Hepatocyte (in vitro differentiated cells): ENCODE measurements at regions not wholly inside any gene's neighbourhood (a gene's known extent, or its start where the extent isn't known, plus 50 kb on each side); places are given as distances from the start of the nearest gene placed in this dataset.

Experiments used
- DNase-seq: peaks from one replicate; pipeline ENCODE4 v3.0.0-alpha.2; 2016; ENCODE audit warnings: low spot score
- H2AFZ ChIP-seq: fragments of 200-600 bp; sonication (generic); 2 replicates; pipeline ENCODE4 v1.6.0; 2016; ENCODE audit warnings: antibody characterized with exemption, mild to moderate bottlenecking
- H3K27ac ChIP-seq: fragments of 200-600 bp; sonication (generic); 2 replicates; pipeline ENCODE4 v1.5.1; 2016; ENCODE audit warnings: mild to moderate bottlenecking
- H3K27me3 ChIP-seq: fragments of 200-600 bp; sonication (generic); 2 replicates; pipeline ENCODE4 v1.6.1; 2016
- H3K36me3 ChIP-seq: fragments of 200-600 bp; sonication (generic); replicated peaks from 2 replicates; pipeline ENCODE4 v1.5.1; 2016; ENCODE audit warnings: low read depth; ENCODE audit not compliant: insufficient read depth
- H3K4me1 ChIP-seq: fragments of 200-600 bp; sonication (generic); 2 replicates; pipeline ENCODE4 v1.5.1; 2016; ENCODE audit warnings: mild to moderate bottlenecking, moderate library complexity; ENCODE audit not compliant: insufficient read depth
- H3K4me2 ChIP-seq: fragments of 200-600 bp; sonication (generic); 2 replicates; pipeline ENCODE4 v1.6.0; 2016
- H3K4me3 ChIP-seq: fragments of 200-600 bp; sonication (generic); 2 replicates; pipeline ENCODE4 v1.5.1; 2016; ENCODE audit warnings: mild to moderate bottlenecking
- H3K79me2 ChIP-seq: fragments of 200-600 bp; sonication (generic); 2 replicates; pipeline ENCODE4 v1.6.0; 2017; ENCODE audit warnings: mild to moderate bottlenecking
- H3K9me2 ChIP-seq: fragments of 200-600 bp; sonication (generic); replicated peaks from 2 replicates; pipeline ENCODE4 v1.6.0; 2017; ENCODE audit warnings: mild to moderate bottlenecking; ENCODE audit not compliant: insufficient read depth
- H3K9me3 ChIP-seq: fragments of 200-600 bp; sonication (generic); 2 replicates; pipeline ENCODE4 v1.5.1; 2016; ENCODE audit warnings: low read depth, mild to moderate bottlenecking
- H4K20me1 ChIP-seq: fragments of 200-600 bp; sonication (generic); 2 replicates; pipeline ENCODE4 v1.6.0; 2016; ENCODE audit warnings: mild to moderate bottlenecking; ENCODE audit not compliant: insufficient read depth, poor library complexity, severe bottlenecking
- CTCF ChIP-seq: fragments of 200-600 bp; sonication (generic); IDR thresholded peaks from 2 replicates; pipeline ENCODE4 v1.5.1; 2016; ENCODE audit warnings: antibody characterized with exemption, mild to moderate bottlenecking; ENCODE audit not compliant: poor library complexity
- EZH2 ChIP-seq: fragments of 200-600 bp; sonication (generic); IDR thresholded peaks from 2 replicates; pipeline ENCODE4 v1.6.1; 2016; ENCODE audit warnings: antibody characterized with exemption, mild to moderate bottlenecking, borderline replicate concordance
- EZH2phosphoT487 ChIP-seq: fragments of 200-600 bp; sonication (generic); IDR thresholded peaks from one replicate; pipeline ENCODE4 v1.6.1; 2018; ENCODE audit warnings: antibody characterized with exemption, mild to moderate bottlenecking, low read depth, moderate library complexity; ENCODE audit not compliant: unreplicated experiment, severe bottlenecking
- WGBS: methylation state at CpG from one replicate; pipeline ENCODE4 v1.1.6; 2016; ENCODE audit warnings: low lambda C conversion rate; ENCODE audit errors: missing lambda C conversion rate; 5-methylcytosine and 5-hydroxymethylcytosine counted together

- H3K36me3 ChIP-seq = no peaks in the 10 kb centered on the region
- no peaks in the 10 kb centered on the region for H3K4me1 ChIP-seq
- no peak overlapping the region for H3K4me3 ChIP-seq
- no peak for DNase-seq
- H3K4me2 ChIP-seq = no peak overlapping the region
- H3K27ac ChIP-seq = no peak overlapping the region
- no peaks in the 10 kb centered on the region for H3K9me3 ChIP-seq
- 69% methylated on average over 2 of the region's 2 CpGs for WGBS
- H2AFZ ChIP-seq = no peak overlapping the region
- no peaks in the 10 kb centered on the region for H3K79me2 ChIP-seq
- no peaks in the 10 kb centered on the region for H4K20me1 ChIP-seq
- no peaks in the 10 kb centered on the region for H3K9me2 ChIP-seq
- H3K27me3 ChIP-seq = no peaks in the 10 kb centered on the region
- no peak for TF ChIP-seq EZH2
- TF ChIP-seq EZH2phosphoT487 = no peak
- TF ChIP-seq CTCF = no peak
These were observed 212.9 kb downstream of the TEX13C start for GRCh38 chrX:125532411-125533089.

DNA sequence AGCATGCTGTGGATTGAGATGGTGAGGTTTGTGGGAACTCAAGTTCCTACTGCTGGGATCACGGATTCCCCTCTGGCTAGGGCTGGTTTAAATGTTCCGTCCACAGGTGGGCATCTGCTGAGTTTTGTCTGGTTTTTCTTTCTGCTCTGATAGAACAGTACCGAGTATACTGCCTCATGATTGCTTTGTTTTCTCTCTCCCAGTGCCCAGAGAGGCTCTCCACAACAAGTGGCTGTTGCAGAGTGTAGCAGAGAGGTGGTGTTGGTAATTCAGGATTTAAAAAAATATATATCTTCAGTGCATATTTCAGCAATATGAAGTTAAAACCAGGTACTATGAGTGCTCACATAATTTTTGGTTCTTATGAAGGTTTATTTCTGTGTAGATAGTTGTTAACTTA lies 213.7 kb downstream of the TEX13C start:
- H3K9me3 ChIP-seq = no peaks in the 10 kb centered on the region
- H3K4me1 ChIP-seq = no peaks in the 10 kb centered on the region
- 64% methylated on average over 3 of the region's 3 CpGs for WGBS
- H2AFZ ChIP-seq = no peak overlapping the region
- DNase-seq = no peak
- no peaks in the 10 kb centered on the region for H3K27me3 ChIP-seq
- TF ChIP-seq EZH2 (no peak), EZH2phosphoT487 (no peak), CTCF (no peak)
- H4K20me1 ChIP-seq = no peaks in the 10 kb centered on the region
- H3K27ac ChIP-seq = no peak overlapping the region
- H3K4me2 ChIP-seq = no peak overlapping the region
- H3K4me3 ChIP-seq = no peak overlapping the region
- H3K36me3 ChIP-seq = no peaks in the 10 kb centered on the region
- H3K79me2 ChIP-seq = no peaks in the 10 kb centered on the region
- no peaks in the 10 kb centered on the region for H3K9me2 ChIP-seq

DNA sequence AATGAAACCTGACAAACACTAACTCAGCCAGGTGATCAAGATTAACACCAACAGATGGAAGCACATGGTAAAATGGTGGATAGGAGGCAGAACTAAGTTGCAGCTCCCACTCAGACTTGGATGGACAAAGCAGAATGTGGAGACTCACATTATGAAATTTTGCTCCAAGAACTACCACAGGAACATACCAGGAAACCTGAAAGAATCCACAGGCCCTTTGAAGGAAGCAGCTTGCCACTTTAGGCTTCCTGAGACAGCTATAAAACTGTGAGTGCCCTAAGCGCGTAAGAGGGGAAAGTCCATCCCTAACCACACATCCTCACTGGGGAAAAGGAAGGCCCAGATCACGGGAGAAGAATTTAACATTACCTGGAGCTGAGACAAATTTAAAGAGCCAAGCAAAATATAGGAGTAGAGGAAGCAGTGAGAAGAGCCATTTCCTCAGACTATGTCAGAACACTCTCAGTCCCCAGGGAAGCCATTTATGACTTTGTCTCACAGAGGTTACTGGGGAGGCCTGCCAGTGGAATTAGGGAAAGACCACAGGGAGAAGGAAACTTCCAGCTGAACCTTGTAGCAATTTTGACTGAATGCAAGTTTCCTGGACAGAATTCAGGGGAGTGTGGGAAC lies 224.5 kb downstream of the TEX13C start:
- H3K27ac ChIP-seq = no peak overlapping the region
- H2AFZ ChIP-seq = no peak overlapping the region
- no peaks in the 10 kb centered on the region for H3K4me1 ChIP-seq
- whole genome bisulfite sequencing = 81% methylated on average over 3 of the region's 3 CpGs
- no peak for TF ChIP-seq EZH2
- no peak for TF ChIP-seq CTCF
- no peak for TF ChIP-seq EZH2phosphoT487
- no peaks in the 10 kb centered on the region for H3K27me3 ChIP-seq
- DNase-seq = no peak
- no peaks in the 10 kb centered on the region for H3K36me3 ChIP-seq
- H3K4me2 ChIP-seq = no peak overlapping the region
- no peaks in the 10 kb centered on the region for H3K9me3 ChIP-seq
- H3K4me3 ChIP-seq = no peak overlapping the region
- H4K20me1 ChIP-seq = no peaks in the 10 kb centered on the region
- H3K9me2 ChIP-seq = no peaks in the 10 kb centered on the region
- H3K79me2 ChIP-seq = no peaks in the 10 kb centered on the region

- no peak for TF ChIP-seq EZH2
- no peaks in the 10 kb centered on the region for H3K4me1 ChIP-seq
These were observed 225.2 kb downstream of the TEX13C start for GRCh38 chrX:125544856-125545255.

More at GRCh38 chrX:125544856-125545255, 225.2 kb downstream of the TEX13C start:
- DNase-seq = no peak
- H3K4me3 ChIP-seq = no peak overlapping the region
- no peak overlapping the region for H3K27ac ChIP-seq
- H2AFZ ChIP-seq = no peak overlapping the region
- 26% methylated on average over 2 of the region's 2 CpGs for WGBS
- no peaks in the 10 kb centered on the region for H3K36me3 ChIP-seq
- H4K20me1 ChIP-seq = no peaks in the 10 kb centered on the region
- H3K27me3 ChIP-seq = no peaks in the 10 kb centered on the region
- no peaks in the 10 kb centered on the region for H3K79me2 ChIP-seq
- no peaks in the 10 kb centered on the region for H3K9me2 ChIP-seq
- no peak overlapping the region for H3K4me2 ChIP-seq
- no peaks in the 10 kb centered on the region for H3K9me3 ChIP-seq
